ENCODE measurements at regions not wholly inside any gene's neighbourhood (a gene's known extent, or its start where the extent isn't known, plus 50 kb on each side); places are given as distances from the start of the nearest gene placed in this dataset.

- ATAC-seq, result no peak
These were observed 1237.5 kb downstream of the ZPLD1 start for GRCh38 chr3:103672346-103672745.

GRCh38 chr3:103684904-103685303 lies 1250.1 kb downstream of the ZPLD1 start:
- ATAC-seq, result no peak

- no peak for ATAC-seq
These were observed 1251.1 kb downstream of the ZPLD1 start for GRCh38 chr3:103685939-103686338.

GRCh38 chr3:103690536-103690935 lies 1255.7 kb downstream of the ZPLD1 start:
- no peak for ATAC-seq

GRCh38 chr3:103693831-103694230 lies 1259.0 kb downstream of the ZPLD1 start:
- no peak for ATAC-seq

- no peak for ATAC-seq
These were observed 1263.8 kb downstream of the ZPLD1 start for GRCh38 chr3:103698646-103699045.

GRCh38 chr3:103699228-103699627 lies 1264.4 kb downstream of the ZPLD1 start:
- no peak for ATAC-seq

GRCh38 chr3:103705641-103706040 lies 1270.8 kb downstream of the ZPLD1 start:
- no peak for ATAC-seq

GRCh38 chr3:103706671-103707070 lies 1271.9 kb downstream of the ZPLD1 start:
- ATAC-seq, result no peak

GRCh38 chr3:103711670-103712069 lies 1276.9 kb downstream of the ZPLD1 start:
- no peak for ATAC-seq

GRCh38 chr3:103712320-103713008 lies 1277.6 kb downstream of the ZPLD1 start:
- no peak for ATAC-seq

GRCh38 chr3:103729547-103729946 lies 1294.7 kb downstream of the ZPLD1 start:
- no peak for ATAC-seq

GRCh38 chr3:103730744-103731143 lies 1295.9 kb downstream of the ZPLD1 start:
- no peak for ATAC-seq

- no peak for ATAC-seq
These were observed 1318.2 kb downstream of the ZPLD1 start for GRCh38 chr3:103752986-103753385.

GRCh38 chr3:103767635-103768034 lies 1332.8 kb downstream of the ZPLD1 start:
- no peak for ATAC-seq

- ATAC-seq, result no peak
These were observed 1350.2 kb downstream of the ZPLD1 start for GRCh38 chr3:103785017-103785416.

- no peak for ATAC-seq
These were observed 1350.7 kb downstream of the ZPLD1 start for GRCh38 chr3:103785537-103785936.

GRCh38 chr3:103786296-103786695 lies 1351.5 kb downstream of the ZPLD1 start:
- ATAC-seq, result no peak

- no peak for ATAC-seq
These were observed 1352.5 kb downstream of the ZPLD1 start for GRCh38 chr3:103787164-103787871.

GRCh38 chr3:103787879-103788278 lies 1353.1 kb downstream of the ZPLD1 start:
- no peak for ATAC-seq

- ATAC-seq, result no peak
These were observed 1357.1 kb downstream of the ZPLD1 start for GRCh38 chr3:103791786-103792515.

- no peak for ATAC-seq
These were observed 1359.8 kb downstream of the ZPLD1 start for GRCh38 chr3:103794656-103795055.

- ATAC-seq, result no peak
These were observed 1361.3 kb downstream of the ZPLD1 start for GRCh38 chr3:103796068-103796467.

GRCh38 chr3:103803787-103804186 lies 1369.0 kb downstream of the ZPLD1 start:
- ATAC-seq, result no peak
